Sigmoid colon (tissue), 6 donors: ENCODE measurements at regions not wholly inside any gene's neighbourhood (a gene's known extent, or its start where the extent isn't known, plus 50 kb on each side); places are given as distances from the start of the nearest gene placed in this dataset.

Experiments
- DNase-seq: peaks from one replicate; pipeline ENCODE4 v3.0.0-alpha.2; 2019
- H3K27ac ChIP-seq, 4 donors: fragments of 200-600 bp; sonication (generic); one replicate each; pipeline ENCODE4 v1.5.1; 2016 to 2019; ENCODE audit warnings: mild to moderate bottlenecking in 1 of 4
- H3K27me3 ChIP-seq, 3 donors: fragments of 200-600 bp; sonication (generic); one replicate each; pipeline ENCODE4 v1.5.1; 2019; ENCODE audit warnings: mild to moderate bottlenecking in 1 of 3
- H3K36me3 ChIP-seq, 4 donors: fragments of 200-600 bp; sonication (generic); one replicate each; pipeline ENCODE4 v1.5.1; 2016 to 2019
- H3K4me1 ChIP-seq, 4 donors: fragments of 200-600 bp; sonication (generic); one replicate each; pipeline ENCODE4 v1.5.1; 2017 to 2019
- H3K4me3 ChIP-seq, 4 donors: fragments of 200-600 bp; sonication (generic); one replicate each; pipeline ENCODE4 v1.5.1; 2017 to 2019; ENCODE audit warnings: mild to moderate bottlenecking in 2 of 4, moderate library complexity in 1 of 4
- H3K9me3 ChIP-seq, 4 donors: fragments of 200-600 bp in 3 of 4; sonication (generic) in 3 of 4; one replicate each; pipeline versions ENCODE4 v1.5.1 to v1.6.1; 2013 to 2019
- CTCF ChIP-seq, 4 experiments: fragments of 450-650 bp in 3 of 4; fragments of 200-600 bp in 1 of 4; IDR thresholded peaks; one replicate each; pipeline ENCODE4 v1.5.1; 2016 to 2019; ENCODE audit warnings: antibody characterized with exemption in 4 of 4, mild to moderate bottlenecking in 3 of 4, moderate library complexity in 2 of 4
- EP300 ChIP-seq, 4 donors: sonication (generic); formaldehyde crosslinking; IDR thresholded peaks; one replicate each; pipeline ENCODE4 v1.6.1; 2017; ENCODE audit warnings: antibody characterized with exemption in 4 of 4
- POLR2A ChIP-seq, 2 donors: fragments of 450-650 bp; IDR thresholded peaks; one replicate each; pipeline ENCODE4 v1.6.1; 2016; ENCODE audit warnings: antibody characterized with exemption in 2 of 2, mild to moderate bottlenecking in 2 of 2, moderate library complexity in 2 of 2
- POLR2AphosphoS5 ChIP-seq, 4 donors: sonication (generic); formaldehyde crosslinking; IDR thresholded peaks; one replicate each; pipeline ENCODE4 v1.6.1; 2017; ENCODE audit warnings: antibody characterized with exemption in 4 of 4
- WGBS, 2 donors: extraction: QIAGEN DNeasy Blood & Tissue Kit; methylation state at CpG; one replicate each; pipeline ENCODE4 v1.1.7; 2013; 5-methylcytosine and 5-hydroxymethylcytosine counted together
- intact Hi-C: fragments of 100-400 bp; cut with DNase I; formaldehyde crosslinking; loops from one replicate; pipeline ENCODE4 v1.15.1; 2023
- donor health status: healthy with polysubstance abuse.
- donor health status: healthy.

- TF ChIP-seq EP300 (IDR thresholded peaks at IDR 0.05) (no peak), POLR2AphosphoS5 (IDR thresholded peaks at IDR 0.05) (no peak), CTCF (IDR thresholded peaks at IDR 0.05) (no peak)
- intact Hi-C loops: no loop called here
- H3K4me1 ChIP-seq: no peaks in the 10 kb centered on the region
- H3K4me3 ChIP-seq: no peak overlapping the region
- whole genome bisulfite sequencing, 2 donors: 76 to 90% methylated on average over 2 of the region's 2 CpGs
- H3K36me3 ChIP-seq: no peaks in the 10 kb centered on the region
- no peaks in the 10 kb centered on the region for H3K27me3 ChIP-seq
- no peaks in the 10 kb centered on the region for H3K9me3 ChIP-seq
- DNase-seq: no peak
- no peak overlapping the region for H3K27ac ChIP-seq
Measured at GRCh38 chr15:46714950-46715349, 1002.4 kb upstream of the SEMA6D start.

- Histone ChIP-seq H3K27ac (no peak overlapping the region), H3K4me3 (no peak overlapping the region), H3K27me3 (no peaks in the 10 kb centered on the region), H3K4me1 (no peaks in the 10 kb centered on the region), H3K9me3 (peaks cover 0 to 4% (median 0%) of the 10 kb centered on the region in 4 donors), H3K36me3 (no peaks in the 10 kb centered on the region)
- 80 to 84% methylated on average over 2 of the region's 2 CpGs for WGBS, 2 donors
- intact Hi-C loops: no loop called here
- DNase-seq: no peak
- TF ChIP-seq CTCF (IDR thresholded peaks at IDR 0.05): no peak
- no peak for TF ChIP-seq POLR2A (IDR thresholded peaks at IDR 0.05)
- no peak for TF ChIP-seq EP300 (IDR thresholded peaks at IDR 0.05)
- no peak for TF ChIP-seq POLR2AphosphoS5 (IDR thresholded peaks at IDR 0.05)
Measured at GRCh38 chr15:46723308-46723707, 994.0 kb upstream of the SEMA6D start.

- Histone ChIP-seq H3K27me3 (no peaks in the 10 kb centered on the region), H3K36me3 (no peaks in the 10 kb centered on the region), H3K27ac (no peak overlapping the region), H3K4me1 (no peaks in the 10 kb centered on the region), H3K9me3 (peaks cover 0 to 4% (median 2%) of the 10 kb centered on the region in 4 donors), H3K4me3 (no peak overlapping the region)
- intact Hi-C loops: no loop called here
- TF ChIP-seq POLR2A (IDR thresholded peaks at IDR 0.05) (no peak), CTCF (IDR thresholded peaks at IDR 0.05) (no peak)
- DNase-seq: no peak
- WGBS, 2 donors: 92 to 96% methylated on average over 1 of the region's 1 CpG
Measured at GRCh38 chr15:46732060-46732459, 985.2 kb upstream of the SEMA6D start.

- Histone ChIP-seq H3K9me3 (no peaks in the 10 kb centered on the region), H3K27ac (no peak overlapping the region), H3K4me3 (no peak overlapping the region), H3K36me3 (no peaks in the 10 kb centered on the region), H3K4me1 (no peaks in the 10 kb centered on the region), H3K27me3 (no peaks in the 10 kb centered on the region)
- WGBS, 2 donors: 74 to 85% methylated on average over 4 of the region's 4 CpGs
- TF ChIP-seq POLR2AphosphoS5 (IDR thresholded peaks at IDR 0.05): no peak
- TF ChIP-seq CTCF (IDR thresholded peaks at IDR 0.05): no peak
- TF ChIP-seq EP300 (IDR thresholded peaks at IDR 0.05): no peak
- no peak for TF ChIP-seq POLR2A (IDR thresholded peaks at IDR 0.05)
- intact Hi-C loops: no loop called here
- no peak for DNase-seq
Measured at GRCh38 chr15:46735115-46735514, 982.2 kb upstream of the SEMA6D start.

GRCh38 chr15:46751303-46751702 is 966.0 kb upstream of the SEMA6D start:
- no peaks in the 10 kb centered on the region for H3K4me1 ChIP-seq
- H3K4me3 ChIP-seq: no peak overlapping the region
- 14 to 58% methylated on average over 3 of the region's 3 CpGs for WGBS, 2 donors
- H3K36me3 ChIP-seq: no peaks in the 10 kb centered on the region
- H3K27ac ChIP-seq: no peak overlapping the region
- TF ChIP-seq POLR2AphosphoS5 (IDR thresholded peaks at IDR 0.05) (no peak), CTCF (IDR thresholded peaks at IDR 0.05) (no peak), EP300 (IDR thresholded peaks at IDR 0.05) (no peak), POLR2A (IDR thresholded peaks at IDR 0.05) (no peak)
- no peaks in the 10 kb centered on the region for H3K9me3 ChIP-seq
- intact Hi-C loops: no loop called here
- no peaks in the 10 kb centered on the region for H3K27me3 ChIP-seq
- no peak for DNase-seq
